Psoas muscle (tissue), 7 donors: ENCODE measurements at regions not wholly inside any gene's neighbourhood (a gene's known extent, or its start where the extent isn't known, plus 50 kb on each side); places are given as distances from the start of the nearest gene placed in this dataset.

Experiments
- ATAC-seq, 4 donors: fragments of 200-7000 bp; cut with Tn5 transposase; one replicate each; pipeline ENCODE4 v1.9.1; 2020; ENCODE audit warnings: moderate library complexity in 3 of 4, mild to moderate bottlenecking in 2 of 4
- DNase-seq, 2 donors: peaks; one replicate each; pipeline ENCODE4 v3.0.0-alpha.2; 2020
- H3K27ac ChIP-seq: fragments of 200-600 bp; one replicate; pipeline ENCODE4 v1.8.0; 2022
- H3K27me3 ChIP-seq, 3 donors: fragments of 200-600 bp in 1 of 3; one replicate each; pipeline versions ENCODE4 v1.6.1 to v1.8.0; 2013 to 2022; ENCODE audit warnings: low read length in 2 of 3, mild to moderate bottlenecking in 2 of 3, moderate library complexity in 1 of 3; ENCODE audit not compliant: insufficient read depth in 3 of 3
- H3K36me3 ChIP-seq, 2 donors: fragments of 200-600 bp in 1 of 2; one replicate each; pipeline versions ENCODE4 v1.6.1 to v1.8.0; 2013 to 2022; ENCODE audit warnings: low read depth in 1 of 2, mild to moderate bottlenecking in 1 of 2, moderate library complexity in 1 of 2; ENCODE audit not compliant: insufficient read depth in 1 of 2
- H3K4me1 ChIP-seq: fragments of 200-600 bp; one replicate; pipeline ENCODE4 v1.8.0; 2022
- H3K4me3 ChIP-seq: fragments of 200-600 bp; one replicate; pipeline ENCODE4 v1.8.0; 2022; ENCODE audit warnings: mild to moderate bottlenecking
- H3K9me3 ChIP-seq: fragments of 200-600 bp; one replicate; pipeline ENCODE4 v1.8.0; 2022
- CTCF ChIP-seq: fragments of 200-600 bp; IDR thresholded peaks from one replicate; pipeline ENCODE4 v1.8.0; 2022; ENCODE audit warnings: antibody characterized with exemption
- WGBS, 3 donors: extraction: QIAGEN DNeasy Blood & Tissue Kit; methylation state at CpG; one replicate each; pipeline versions ENCODE4 v1.1.6 to v1.1.7; 2013; 5-methylcytosine and 5-hydroxymethylcytosine counted together
- intact Hi-C, 2 donors: fragments of 100-400 bp; cut with DNase I; formaldehyde crosslinking; loops; one replicate each; pipeline versions ENCODE4 v1.11.0 to v1.14.2; 2022
- donor health status: healthy with polysubstance abuse.
- donor health status: DM: no; HTN: no; CAD: no; lungs with moderate emphysema.
- donor health status: Bipolar disorder and iron deficiency.
- donor health status: healthy.
- donor health status: DM: yes; HTN: yes; CAD: no.
- donor health status: DM: no; HTN: no; CAD: no.
- donor health status: DM: yes; HTN: yes; CAD: no.

- intact Hi-C loops, result no loop called here
- no peak for TF ChIP-seq CTCF
- Histone ChIP-seq H3K36me3 (no peaks in the 10 kb centered on the region), H3K4me3 (no peak overlapping the region), H3K9me3 (no peaks in the 10 kb centered on the region), H3K27me3 (peaks cover 0 to 3% (median 0%) of the 10 kb centered on the region in 3 donors), H3K27ac (no peak overlapping the region), H3K4me1 (no peaks in the 10 kb centered on the region)
- 61 to 71% (median 63%) methylated on average over 3 of the region's 3 CpGs for WGBS, 3 donors
- DNase-seq, result no peak
- ATAC-seq, result no peak
Measured at GRCh38 chr18:5620289-5620688, 76.5 kb upstream of the EPB41L3 start.

- no peak for TF ChIP-seq CTCF
- 48 to 79% (median 48%) methylated on average over 1 of the region's 1 CpG for WGBS, 3 donors
- no peaks in the 10 kb centered on the region for H3K4me1 ChIP-seq
- intact Hi-C loops, result no loop called here
- H3K36me3 ChIP-seq, result no peaks in the 10 kb centered on the region
- no peak overlapping the region for H3K4me3 ChIP-seq
- H3K9me3 ChIP-seq, result no peaks in the 10 kb centered on the region
- no peak overlapping the region for H3K27ac ChIP-seq
- DNase-seq (no peak), ATAC-seq (no peak)
- no peaks in the 10 kb centered on the region for H3K27me3 ChIP-seq
Measured at GRCh38 chr18:5619376-5619775, 75.6 kb upstream of the EPB41L3 start.

GRCh38 chr18:5618047-5618688 lies 74.4 kb upstream of the EPB41L3 start:
- intact Hi-C loops, result no loop called here
- H3K9me3 ChIP-seq, result no peaks in the 10 kb centered on the region
- no peaks in the 10 kb centered on the region for H3K27me3 ChIP-seq
- no peak for TF ChIP-seq CTCF
- no peaks in the 10 kb centered on the region for H3K4me1 ChIP-seq
- H3K27ac ChIP-seq, result no peak overlapping the region
- no peaks in the 10 kb centered on the region for H3K36me3 ChIP-seq
- DNase-seq (no peak), ATAC-seq (no peak)
- 62 to 65% (median 62%) methylated on average over 6 of the region's 6 CpGs for WGBS, 3 donors
- H3K4me3 ChIP-seq, result no peak overlapping the region

GRCh38 chr18:5611221-5611620 lies 67.4 kb upstream of the EPB41L3 start:
- no peak for TF ChIP-seq CTCF

GRCh38 chr18:5608846-5609245 lies 65.0 kb upstream of the EPB41L3 start:
- TF ChIP-seq CTCF, result no peak
- DNase-seq, result no peak
- intact Hi-C loops, result loop anchor here in 1 of 2 donors (10.0 kb wide), 1 partner anchor 236 kb away; no protein-coding TSS in a partner anchor

More at GRCh38 chr18:5611221-5611620, 67.4 kb upstream of the EPB41L3 start:
- Histone ChIP-seq H3K27me3 (no peaks in the 10 kb centered on the region), H3K4me3 (no peak overlapping the region), H3K9me3 (no peaks in the 10 kb centered on the region), H3K36me3 (no peaks in the 10 kb centered on the region), H3K27ac (no peak overlapping the region), H3K4me1 (no peaks in the 10 kb centered on the region)
- 85 to 86% (median 86%) methylated on average over 4 of the region's 4 CpGs for WGBS, 3 donors
- ATAC-seq, result no peak
- intact Hi-C loops, result no loop called here
- no peak for DNase-seq

More at GRCh38 chr18:5608846-5609245, 65.0 kb upstream of the EPB41L3 start:
- Histone ChIP-seq H3K27me3 (no peaks in the 10 kb centered on the region), H3K27ac (no peak overlapping the region), H3K4me1 (no peaks in the 10 kb centered on the region), H3K4me3 (no peak overlapping the region), H3K36me3 (no peaks in the 10 kb centered on the region), H3K9me3 (no peaks in the 10 kb centered on the region)
- WGBS, 3 donors, result 76 to 81% (median 81%) methylated on average over 2 of the region's 2 CpGs
- ATAC-seq, result no peak
